Fibroblast of the aortic adventitia (primary cell): ENCODE measurements at regions not wholly inside any gene's neighbourhood (a gene's known extent, or its start where the extent isn't known, plus 50 kb on each side); places are given as distances from the start of the nearest gene placed in this dataset.

Source experiments
- DNase-seq: peaks from one replicate; pipeline ENCODE4 v3.0.0-alpha.2; 2010; ENCODE audit warnings: low read depth
- H3K4me3 ChIP-seq: 2 replicates; pipeline ENCODE4 v1.5.1; 2011; ENCODE audit warnings: low read depth, mild to moderate bottlenecking, control low read depth, low read length, moderate library complexity
- TF ChIP-seq, protein P1 (sequence below): IDR thresholded peaks from 2 replicates; pipeline ENCODE4 v1.5.1; 2011; ENCODE audit warnings: mild to moderate bottlenecking, low read length, control low read depth, inconsistent platforms; ENCODE audit not compliant: insufficient read depth

DNA sequence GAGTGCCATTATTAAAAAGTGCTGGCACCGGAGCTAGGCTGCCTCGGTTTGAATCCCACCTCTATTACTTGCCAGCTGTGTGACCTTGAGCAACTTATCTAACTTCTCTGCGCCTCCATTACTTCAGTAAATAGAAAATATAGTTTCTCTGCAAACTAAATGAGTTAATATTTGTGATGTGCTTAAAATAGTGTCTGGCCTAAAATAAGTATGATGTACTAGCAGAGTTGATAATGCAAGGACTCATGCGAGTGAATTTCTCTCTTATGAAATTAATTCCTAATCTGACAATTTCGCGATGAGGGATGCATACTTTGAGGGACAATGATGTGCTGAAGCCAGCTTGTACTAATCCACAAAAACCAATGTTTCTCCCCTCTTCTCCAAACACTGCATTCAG is 180.8 kb upstream of the NTF3 start:
- DNase-seq: no peak
- no peak overlapping the region for H3K4me3 ChIP-seq
- TF ChIP-seq, protein P1, sequence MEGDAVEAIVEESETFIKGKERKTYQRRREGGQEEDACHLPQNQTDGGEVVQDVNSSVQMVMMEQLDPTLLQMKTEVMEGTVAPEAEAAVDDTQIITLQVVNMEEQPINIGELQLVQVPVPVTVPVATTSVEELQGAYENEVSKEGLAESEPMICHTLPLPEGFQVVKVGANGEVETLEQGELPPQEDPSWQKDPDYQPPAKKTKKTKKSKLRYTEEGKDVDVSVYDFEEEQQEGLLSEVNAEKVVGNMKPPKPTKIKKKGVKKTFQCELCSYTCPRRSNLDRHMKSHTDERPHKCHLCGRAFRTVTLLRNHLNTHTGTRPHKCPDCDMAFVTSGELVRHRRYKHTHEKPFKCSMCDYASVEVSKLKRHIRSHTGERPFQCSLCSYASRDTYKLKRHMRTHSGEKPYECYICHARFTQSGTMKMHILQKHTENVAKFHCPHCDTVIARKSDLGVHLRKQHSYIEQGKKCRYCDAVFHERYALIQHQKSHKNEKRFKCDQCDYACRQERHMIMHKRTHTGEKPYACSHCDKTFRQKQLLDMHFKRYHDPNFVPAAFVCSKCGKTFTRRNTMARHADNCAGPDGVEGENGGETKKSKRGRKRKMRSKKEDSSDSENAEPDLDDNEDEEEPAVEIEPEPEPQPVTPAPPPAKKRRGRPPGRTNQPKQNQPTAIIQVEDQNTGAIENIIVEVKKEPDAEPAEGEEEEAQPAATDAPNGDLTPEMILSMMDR: no peak

DNA sequence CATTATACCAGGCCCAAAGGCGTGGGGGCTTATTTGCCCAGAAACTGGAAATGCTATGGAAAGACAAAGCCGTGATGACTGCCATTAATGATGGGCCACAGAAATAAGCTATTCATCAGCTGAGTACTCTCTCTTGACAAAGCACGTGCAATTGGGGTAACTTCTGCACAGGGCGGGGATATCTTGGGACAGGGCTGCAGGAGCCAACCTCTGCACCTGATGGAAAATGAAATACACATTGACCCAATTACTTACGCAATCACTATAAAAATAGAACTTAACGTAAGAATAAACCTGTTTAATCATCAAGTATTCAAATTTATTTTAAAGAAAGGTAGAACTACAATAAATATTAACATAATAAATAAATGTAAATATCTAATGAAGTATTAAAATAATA is 180.1 kb upstream of the NTF3 start:
- H3K4me3 ChIP-seq: no peak overlapping the region
- TF ChIP-seq, protein P1: no peak
- no peak for DNase-seq

DNA sequence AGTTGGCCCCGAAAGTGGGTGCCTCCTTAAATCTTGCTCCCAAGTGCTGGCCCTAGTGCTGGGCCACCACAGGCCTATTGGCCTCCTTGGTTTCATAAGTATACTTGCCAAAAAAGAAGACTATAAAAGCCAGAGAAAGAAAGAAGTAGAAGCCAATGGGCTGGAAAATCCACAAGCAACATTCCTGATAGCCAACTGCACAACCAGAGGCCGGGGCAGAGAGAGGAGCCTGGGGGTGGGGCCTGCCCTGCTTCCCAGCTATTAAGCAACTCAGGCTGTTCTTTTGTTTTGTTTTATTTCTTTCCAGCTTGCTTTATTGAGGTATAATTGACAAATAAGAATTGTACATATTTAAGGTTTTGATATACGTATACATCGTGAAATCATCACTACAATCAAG is 177.2 kb upstream of the NTF3 start:
- TF ChIP-seq, protein P1: no peak
- no peak overlapping the region for H3K4me3 ChIP-seq
- no peak for DNase-seq

DNA sequence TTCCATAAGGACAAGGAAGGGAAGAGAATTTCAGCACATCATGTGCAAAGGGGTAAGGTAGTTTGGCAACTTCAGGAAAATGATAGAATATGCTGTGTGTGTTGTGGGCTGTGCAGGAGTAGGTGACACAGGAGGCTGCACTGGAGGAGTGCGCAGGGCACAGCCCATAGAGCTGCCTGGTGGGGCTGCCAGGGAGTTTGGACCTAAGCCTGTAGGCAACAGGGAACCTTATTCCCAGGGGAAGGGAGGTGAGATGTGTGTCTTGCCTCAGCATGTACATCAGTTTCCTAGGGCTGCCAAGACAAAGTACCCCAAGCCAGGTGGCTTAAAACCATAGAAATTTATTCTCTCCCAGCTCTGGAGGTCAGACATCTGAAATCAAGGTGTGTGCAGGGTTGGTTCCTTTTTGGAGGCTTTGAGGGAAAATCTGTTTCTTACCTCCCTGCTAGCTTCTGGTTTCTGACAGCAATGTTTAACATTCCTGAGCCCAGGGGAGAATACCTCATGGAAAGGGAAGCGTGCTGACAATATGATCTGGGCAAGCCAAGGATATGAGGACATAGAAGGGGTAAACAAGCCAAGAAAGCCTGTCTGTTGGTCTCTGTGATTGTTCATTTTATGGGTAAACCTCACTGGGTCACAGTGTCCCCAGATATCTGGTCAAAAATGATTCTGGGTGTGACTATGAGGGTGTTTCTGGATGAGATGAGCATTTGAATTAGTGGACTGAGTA is 174.0 kb upstream of the NTF3 start:
- TF ChIP-seq, protein P1: no peak
- H3K4me3 ChIP-seq: no peak overlapping the region
- no peak for DNase-seq

DNA sequence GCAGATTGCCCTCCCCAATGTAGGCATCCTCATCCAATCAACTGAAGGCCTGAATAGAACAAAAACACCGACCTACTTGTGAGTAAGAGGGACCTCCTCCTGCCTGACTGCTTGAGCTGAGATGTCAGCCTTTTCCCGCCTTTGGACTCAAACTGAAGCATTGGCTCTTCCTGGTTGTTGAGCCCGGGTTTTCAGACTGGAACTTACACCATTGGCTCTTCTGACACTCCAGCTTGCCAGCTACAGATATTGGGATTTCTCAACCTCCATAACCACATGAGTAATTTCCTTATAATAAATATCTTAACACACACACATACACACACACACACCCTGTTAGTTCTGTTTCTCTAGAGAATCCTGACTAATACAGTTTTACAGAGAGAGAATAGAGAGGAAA is 173.4 kb upstream of the NTF3 start:
- H3K4me3 ChIP-seq: no peak overlapping the region
- TF ChIP-seq, protein P1: no peak
- DNase-seq: peak; percentile 18

DNA sequence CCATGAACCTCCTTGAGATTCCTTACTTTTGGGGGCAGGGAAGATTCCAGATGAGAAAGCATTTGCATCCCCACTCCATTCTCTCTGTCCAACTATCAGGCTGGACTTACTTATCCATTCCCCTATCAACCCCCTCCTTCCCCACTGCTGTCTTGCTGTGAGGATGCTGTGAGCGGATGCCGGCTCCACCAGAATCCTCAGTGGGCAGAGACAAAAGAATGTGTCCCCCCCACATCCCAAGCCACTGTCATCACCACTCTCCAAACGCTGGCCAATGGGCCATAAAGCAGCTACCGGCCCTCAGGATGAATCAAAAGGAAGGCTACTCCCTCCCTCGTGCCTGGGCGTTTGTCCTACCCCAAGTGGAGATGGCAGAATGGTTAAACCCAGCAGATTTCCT is 173.0 kb upstream of the NTF3 start:
- H3K4me3 ChIP-seq: no peak overlapping the region
- TF ChIP-seq, protein P1: no peak
- DNase-seq: no peak

DNA sequence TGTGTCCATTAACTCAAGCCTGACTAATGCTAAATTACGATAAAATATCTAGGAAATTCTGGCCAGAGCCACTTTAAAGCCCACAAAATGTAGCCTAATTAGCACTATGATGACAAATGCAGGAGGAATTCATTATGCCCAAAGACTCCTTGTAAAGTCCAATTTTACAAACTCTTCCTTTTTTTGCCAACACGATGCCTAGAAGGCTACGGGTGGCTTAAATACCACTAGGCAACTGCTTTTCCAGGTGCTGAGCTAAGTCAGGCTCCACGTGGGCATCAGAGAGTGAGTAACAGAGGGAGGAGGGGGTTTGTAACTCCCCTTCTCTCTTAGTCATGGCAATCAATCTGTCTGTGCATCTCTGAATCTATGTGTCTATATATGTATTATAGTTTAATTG is 172.4 kb upstream of the NTF3 start:
- H3K4me3 ChIP-seq: no peak overlapping the region
- no peak for DNase-seq
- TF ChIP-seq, protein P1: no peak
